Inflammatory macrophage treated with lipopolysaccharide for 1 hour (primary cell): ENCODE measurements at regions not wholly inside any gene's neighbourhood (a gene's known extent, or its start where the extent isn't known, plus 50 kb on each side); places are given as distances from the start of the nearest gene placed in this dataset.
"Not testable (repeated sequence)": the region's sequence is repeated elsewhere in the genome, so short reads cannot be mapped to it uniquely, and the experiment has no call there.

Experiments used
- DNase-seq, 2 donors: peaks; one replicate each; pipeline ENCODE4 v3.0.0-alpha.2; 2020 to 2022

DNA sequence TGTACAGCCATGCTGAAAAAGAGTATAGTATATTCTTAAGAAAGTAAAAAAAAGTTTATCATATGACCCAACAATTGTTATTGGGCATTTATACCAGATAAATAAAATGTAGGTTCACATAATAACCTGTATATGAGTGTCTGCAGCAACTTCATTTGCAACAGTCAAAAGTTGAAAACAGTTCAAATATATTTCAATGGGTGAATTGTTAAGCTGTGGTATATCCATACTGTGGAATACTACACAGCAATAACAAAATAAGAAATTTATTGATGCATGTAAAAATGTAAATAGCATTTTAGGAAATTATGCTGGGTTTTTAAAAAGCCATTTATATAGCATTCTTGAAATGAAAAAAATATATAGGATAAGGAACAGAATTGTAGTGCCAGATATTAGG is 1420.1 kb upstream of the ACO1 start:
- DNase-seq, result no peak

DNA sequence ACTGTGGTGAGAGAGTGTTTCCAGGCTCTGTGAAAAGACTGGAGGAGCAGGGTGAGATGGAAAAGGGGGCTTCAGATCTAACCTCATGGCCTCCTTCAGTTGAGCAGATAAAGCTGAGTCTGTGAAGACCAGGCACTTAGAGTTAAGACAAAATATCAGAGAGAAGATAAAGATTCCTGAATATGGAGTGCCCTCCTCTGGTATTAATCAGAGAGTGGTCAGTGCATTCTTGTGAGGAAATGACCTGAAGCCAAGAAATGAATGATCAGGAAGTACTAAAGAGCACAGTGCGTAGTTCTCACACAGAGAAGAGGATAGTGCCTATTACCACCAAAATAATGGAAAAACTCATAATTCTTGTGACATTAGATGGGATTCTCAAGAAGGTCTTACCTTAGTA is 1417.0 kb upstream of the ACO1 start:
- DNase-seq, result no peak

DNA sequence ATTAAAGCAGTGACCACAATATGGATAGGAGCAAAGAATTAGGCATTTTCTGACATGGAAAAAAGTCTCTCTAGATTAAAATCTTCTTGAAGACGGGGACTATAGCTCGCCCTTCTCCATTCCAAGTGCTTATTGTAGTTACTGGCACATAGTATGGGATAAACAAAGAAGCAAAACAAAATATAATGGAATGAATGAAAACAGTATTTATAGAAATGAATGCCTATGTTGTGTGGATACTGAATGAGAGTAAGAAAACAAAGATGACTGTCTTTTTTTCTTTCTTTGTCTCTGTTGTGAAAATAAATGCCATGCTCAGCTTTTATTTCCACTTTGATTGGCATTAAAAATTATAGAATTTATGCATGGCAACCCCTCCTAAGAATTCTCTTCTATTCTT is 1414.3 kb upstream of the ACO1 start:
- DNase-seq, result no peak

DNA sequence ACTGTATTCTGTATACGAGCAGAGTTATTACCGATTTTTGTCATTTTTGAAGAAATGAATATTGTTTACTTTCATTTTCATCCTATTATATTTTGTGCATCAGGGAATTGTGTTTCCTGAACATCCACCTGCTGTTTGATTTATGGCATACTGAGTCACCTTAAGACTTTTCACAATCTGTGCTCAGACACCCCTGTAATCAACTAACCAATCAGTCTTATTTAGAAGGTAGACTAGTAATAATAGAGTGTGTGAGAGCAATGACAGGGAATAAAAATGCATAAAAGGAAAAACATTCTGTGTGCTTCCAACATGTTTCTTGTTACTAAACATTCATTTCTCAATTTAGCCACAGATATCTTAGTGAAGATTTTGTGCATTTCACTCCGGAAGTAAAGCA is 1413.6 kb upstream of the ACO1 start:
- DNase-seq, result no peak

DNA sequence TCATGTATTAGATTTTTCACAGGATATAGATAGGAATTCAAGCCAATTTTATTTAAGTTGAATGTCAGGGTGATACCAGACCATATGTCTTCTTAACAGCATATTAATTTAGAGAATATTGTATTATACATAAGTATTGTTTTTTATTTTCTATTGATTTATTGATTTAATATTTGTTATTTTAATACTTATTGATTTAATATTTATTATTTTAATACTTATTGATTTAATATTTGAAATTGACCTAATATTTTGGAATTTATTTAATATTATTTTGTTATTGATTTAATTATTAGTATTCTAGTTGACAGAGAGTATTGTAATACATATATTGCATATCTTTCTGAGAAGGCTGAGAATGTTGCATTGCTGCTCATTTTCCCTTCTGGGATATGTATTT is 1411.8 kb upstream of the ACO1 start:
- DNase-seq, result no peak

DNA sequence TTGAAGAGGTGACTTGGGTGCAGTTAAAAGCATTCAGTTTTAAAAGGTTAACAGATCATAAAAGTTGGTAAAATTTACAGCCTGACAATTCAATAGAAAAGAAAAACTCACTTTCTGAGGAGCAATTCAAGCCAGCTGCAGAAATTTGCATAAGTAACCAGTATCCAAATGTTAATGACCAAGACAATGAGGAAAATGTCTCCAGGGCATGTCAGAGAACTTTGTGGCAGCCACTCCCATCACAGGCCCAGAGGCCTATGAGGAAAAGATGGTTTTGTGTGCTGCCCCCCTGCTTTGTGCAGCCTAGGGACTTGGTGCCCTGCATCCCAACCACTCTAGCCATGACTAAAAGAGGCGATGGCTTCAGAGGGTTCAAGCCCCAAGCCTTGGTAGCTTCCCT is 1406.5 kb upstream of the ACO1 start:
- no peak for DNase-seq

GRCh38 chr9:30982301-30982700 is 1402.1 kb upstream of the ACO1 start:
- DNase-seq, result no peak

- DNase-seq, result no peak
Observed at GRCh38 chr9:30995956-30996738, 1388.3 kb upstream of the ACO1 start.

DNA sequence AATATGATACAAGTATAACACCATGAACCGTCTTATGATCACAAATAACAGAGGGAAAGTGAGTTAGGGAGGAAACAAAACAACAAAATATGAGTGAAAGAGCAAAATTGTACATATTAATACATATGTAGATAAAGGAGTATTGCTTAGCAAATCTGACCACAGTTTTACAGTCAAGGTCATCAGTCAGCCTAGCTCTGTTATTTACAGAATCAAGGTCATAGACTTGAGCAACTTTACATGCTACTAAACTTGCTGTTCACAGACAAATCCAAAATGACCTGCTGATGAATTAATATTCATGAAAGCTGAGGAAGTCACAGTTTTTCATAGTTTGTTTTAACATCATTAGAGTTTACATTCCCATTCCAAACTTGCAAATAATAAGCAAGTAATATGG is 1387.7 kb upstream of the ACO1 start:
- DNase-seq, result no peak

DNA sequence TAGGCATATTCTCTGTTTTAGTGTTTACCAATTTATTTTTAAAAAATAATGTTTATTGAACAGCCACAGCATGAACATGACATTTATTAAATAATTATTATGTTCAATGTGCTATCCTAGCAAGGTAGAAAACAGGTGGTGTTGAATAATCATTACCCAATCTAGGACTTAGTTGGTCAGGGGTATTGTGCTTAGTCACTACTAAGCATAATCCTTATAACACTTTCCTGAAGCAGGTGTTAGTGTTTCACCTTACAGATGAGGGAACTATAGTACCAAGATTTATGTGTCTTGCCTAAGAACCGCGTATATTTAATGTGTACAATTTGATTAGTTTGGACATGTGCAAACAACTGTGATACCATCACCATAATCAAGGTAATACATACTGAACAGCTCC is 1387.2 kb upstream of the ACO1 start:
- no peak for DNase-seq

- DNase-seq, result no peak
Observed at GRCh38 chr9:31005086-31005665, 1379.3 kb upstream of the ACO1 start.

GRCh38 chr9:31013371-31013770 is 1371.1 kb upstream of the ACO1 start:
- DNase-seq, result no peak

DNA sequence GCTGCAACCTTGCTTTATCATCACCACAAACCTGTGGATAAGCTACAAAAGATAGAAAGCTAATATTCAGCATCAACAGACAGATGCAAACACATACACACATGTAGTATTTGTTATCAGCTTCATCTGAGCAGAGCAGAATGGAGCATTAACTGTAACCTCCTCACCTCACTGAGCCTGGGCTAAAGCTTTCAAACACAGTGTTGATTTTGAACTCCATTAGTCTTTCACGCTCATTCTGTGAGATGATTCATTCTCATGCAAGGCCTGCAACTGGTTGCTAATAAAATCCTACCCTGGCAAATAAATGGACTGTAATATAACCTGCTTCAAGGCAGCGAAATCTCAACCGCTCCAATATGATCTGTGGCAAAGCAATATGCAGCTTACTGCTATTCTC is 1360.6 kb upstream of the ACO1 start:
- no peak for DNase-seq

DNA sequence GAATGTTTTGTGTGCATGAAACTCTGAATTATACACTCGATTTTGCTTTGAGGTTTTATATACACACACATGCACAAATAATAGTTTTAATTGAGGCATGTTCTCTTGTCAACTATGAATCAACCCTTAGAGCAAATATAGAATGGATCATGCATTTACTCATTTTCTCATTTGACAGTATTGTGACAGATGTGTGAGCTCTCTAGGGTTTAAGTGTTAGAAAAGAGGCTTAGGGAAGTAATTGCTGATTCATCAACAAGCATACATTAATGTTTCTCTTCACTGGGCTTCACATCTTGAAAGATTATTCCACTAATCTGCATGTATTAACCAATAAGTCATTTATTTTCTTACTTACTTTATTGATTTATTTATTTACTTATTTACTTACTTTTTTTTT is 1356.8 kb upstream of the ACO1 start:
- DNase-seq, result no peak

DNA sequence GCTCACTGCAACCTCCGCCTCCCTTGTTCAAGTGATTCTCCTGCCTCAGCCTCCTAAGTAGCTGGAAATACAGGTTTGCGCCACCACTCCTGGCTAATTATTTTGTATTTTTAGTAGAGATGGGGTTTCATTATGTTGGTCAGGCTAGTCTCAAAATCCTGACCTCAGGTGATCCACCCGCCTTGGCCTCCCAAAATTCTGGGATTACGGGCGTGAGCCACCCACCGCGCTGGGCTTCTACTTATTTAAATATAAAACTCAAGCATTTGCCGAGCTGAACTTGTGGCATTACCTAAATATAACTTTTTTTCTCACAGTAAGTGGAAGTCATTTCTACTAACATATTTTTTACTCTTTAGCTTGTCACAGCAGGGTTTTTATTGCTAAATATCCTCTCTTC is 1356.3 kb upstream of the ACO1 start:
- no peak for DNase-seq

DNA sequence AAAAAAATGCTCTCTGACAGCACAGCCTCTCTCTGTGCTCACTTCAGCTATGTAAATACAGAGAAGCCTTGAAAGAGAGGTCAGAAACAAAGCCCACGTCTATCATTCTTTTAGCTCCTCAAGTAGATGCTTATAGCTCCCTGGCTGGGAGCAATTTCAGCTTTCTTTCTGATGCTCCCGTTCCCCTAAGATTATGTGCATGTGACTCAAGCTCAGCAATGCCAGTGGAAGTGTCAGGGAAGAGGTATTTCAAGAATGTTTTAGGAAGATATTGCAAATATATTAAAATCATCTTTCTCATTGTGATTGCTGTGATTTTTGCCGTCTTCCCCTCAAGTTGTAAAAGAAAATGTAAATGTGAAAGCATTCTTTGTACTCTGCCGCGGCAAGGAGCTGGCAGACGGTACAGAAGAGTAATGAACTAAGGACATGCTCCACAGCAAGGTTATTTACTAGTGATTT is 1353.7 kb upstream of the ACO1 start:
- no peak for DNase-seq

- DNase-seq, result no peak
Observed at GRCh38 chr9:31032206-31032605, 1352.2 kb upstream of the ACO1 start.

DNA sequence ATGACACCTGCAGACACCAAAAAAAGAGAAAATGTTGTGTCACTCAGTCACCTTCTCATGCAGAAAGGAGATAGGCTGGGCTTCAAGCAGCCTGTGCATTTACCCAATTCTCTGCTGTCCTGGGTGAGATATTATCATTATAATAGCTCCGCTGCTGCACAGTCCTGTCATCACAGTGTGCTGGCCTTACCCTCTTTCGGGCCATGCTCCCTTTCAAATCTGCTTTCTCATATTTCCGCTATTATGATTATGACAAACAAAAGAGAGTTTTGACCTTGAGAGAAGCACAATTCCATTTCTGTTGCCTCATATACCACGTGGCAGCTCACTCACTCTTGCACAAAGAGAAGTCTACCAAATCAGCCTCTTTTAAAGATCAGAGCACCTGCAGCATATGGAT is 1350.1 kb upstream of the ACO1 start:
- no peak for DNase-seq

GRCh38 chr9:31040564-31040963 is 1343.9 kb upstream of the ACO1 start:
- DNase-seq, result no peak

- DNase-seq, result no peak
Observed at GRCh38 chr9:31045810-31046209, 1338.6 kb upstream of the ACO1 start.

- DNase-seq, result not testable (repeated sequence)
Observed at GRCh38 chr9:31061592-31061991, 1322.9 kb upstream of the ACO1 start.

DNA sequence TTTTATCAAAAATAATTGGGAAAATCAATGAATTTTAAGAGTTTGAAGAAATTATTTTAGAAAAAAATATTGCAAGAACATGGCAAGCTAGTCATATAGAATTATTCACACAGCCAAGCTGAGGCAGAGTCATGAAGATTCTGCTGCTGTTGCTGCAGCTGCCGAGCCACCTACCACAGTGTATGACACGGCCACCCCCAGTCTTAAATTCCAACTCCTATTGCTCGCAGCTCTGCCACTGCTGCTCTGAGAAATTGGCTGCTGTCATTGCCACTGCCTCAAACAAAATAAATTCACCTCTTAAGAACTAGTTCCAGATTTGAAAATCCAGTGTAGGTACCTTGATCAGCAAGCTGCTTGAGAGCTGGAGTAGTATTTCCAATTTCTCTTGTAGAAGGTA is 1318.8 kb upstream of the ACO1 start:
- no peak for DNase-seq

DNA sequence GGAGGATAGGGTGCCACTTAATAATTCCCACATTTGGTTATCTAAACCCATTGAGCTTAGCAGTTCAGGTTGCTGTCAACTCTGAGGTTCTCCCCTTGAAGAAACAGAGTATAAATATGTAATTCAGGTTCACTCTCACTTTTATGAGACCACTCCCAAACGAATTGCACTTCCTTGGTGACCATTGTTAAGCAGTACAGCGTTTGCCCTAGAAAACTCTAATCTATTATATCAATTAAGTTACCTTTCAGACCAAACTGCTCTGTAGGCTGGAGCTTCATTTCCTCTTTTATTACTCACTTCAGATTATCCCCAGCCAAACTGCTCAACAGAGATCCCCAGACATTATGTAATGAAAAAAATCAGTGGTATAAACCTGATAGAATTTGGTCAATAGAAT is 1317.0 kb upstream of the ACO1 start:
- DNase-seq, result no peak

GRCh38 chr9:31071606-31072286 is 1312.7 kb upstream of the ACO1 start:
- DNase-seq, result no peak
